Left forelimb (tissue), 1 donor: ENCODE measurements at regions not wholly inside any gene's neighbourhood (a gene's known extent, or its start where the extent isn't known, plus 50 kb on each side); places are given as distances from the start of the nearest gene placed in this dataset.

Source experiments
- DNase-seq: peaks from one replicate; pipeline ENCODE4 v3.0.0-alpha.2; 2018; ENCODE audit warnings: low spot score

DNA sequence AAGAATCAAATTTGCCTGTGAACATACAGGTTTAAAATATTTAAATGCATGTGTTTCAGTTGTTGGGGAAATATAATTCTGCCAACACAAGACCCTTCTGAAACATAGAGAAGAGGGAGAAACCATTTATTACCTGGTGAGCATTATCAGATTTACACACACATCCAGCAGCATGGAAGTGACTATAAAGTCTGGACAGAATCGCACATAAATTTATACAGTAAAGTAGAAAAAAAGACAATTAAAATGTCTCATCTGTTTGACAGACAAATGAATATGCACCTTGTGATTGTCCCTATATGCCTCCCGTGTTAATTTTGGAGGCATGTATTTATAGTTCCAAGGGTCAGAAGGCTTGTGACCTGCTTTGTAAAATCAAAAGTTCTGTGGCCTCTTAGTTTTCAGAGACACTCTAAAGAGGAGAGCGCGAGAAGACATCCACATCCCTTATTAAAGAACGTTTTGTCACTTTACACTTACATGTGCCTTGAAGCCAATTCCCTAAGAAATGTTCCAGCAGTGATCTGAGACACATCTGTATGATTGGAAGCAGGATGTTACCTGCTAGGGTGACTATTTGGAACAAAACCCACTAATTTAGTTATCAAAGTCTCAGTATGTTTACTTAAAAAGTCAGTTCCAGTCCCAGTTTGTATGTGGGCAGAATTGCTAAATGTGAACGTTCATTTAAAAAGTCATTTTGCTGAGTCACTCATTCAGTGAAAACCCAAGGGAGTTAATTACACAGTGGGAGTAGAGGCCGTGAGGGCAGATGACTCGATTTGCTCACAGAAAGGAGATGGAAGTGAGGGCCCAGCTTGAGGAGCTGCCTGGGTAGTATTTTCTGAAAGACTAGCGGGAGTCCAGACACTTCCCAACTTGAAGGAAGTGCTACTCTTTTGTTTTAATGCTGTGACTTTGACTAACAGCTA lies 527.6 kb upstream of the MEX3C start:
- DNase-seq: no peak

DNA sequence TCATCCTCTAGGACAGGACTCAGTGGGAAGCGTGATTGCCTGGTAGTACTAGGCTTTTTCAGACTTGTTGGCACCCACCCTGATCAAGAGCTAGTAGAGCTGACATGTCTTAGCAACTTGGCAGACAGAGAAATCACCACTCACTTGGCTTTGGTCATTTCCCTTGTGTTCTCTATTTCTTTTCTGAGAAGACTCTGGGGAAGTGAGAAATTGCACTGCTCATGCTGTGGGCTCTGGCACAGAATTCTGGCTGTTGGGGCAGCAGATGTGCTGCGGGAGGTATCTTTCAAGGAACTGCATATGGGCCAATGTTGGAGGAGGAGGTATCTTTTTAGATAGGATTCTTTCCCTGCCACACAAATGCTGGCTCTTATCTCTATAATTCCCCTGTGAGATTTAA lies 529.1 kb upstream of the MEX3C start:
- no peak for DNase-seq

GRCh38 chr18:51727780-51728179 lies 530.3 kb upstream of the MEX3C start:
- no peak for DNase-seq

DNA sequence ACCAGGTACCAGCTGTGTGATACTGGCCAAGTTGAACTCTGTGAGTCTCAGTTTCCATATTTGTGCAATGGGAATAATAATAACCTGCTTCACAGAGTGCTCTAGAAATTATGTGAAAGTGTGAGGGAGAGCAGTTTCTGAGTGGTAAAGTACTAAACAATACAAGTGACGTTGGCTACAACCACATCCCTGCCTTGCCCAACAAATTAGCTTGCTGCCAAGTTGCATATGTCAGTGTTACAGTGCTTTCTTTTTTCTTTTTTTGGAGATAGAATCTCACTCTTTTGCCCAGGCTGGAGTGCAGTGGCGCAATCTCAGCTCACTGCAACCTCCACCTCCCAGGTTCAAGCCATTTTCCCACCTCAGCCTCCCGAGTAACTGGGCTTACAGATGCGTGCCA lies 533.6 kb upstream of the MEX3C start:
- DNase-seq: no peak

- DNase-seq: no peak
Measured at GRCh38 chr18:51734576-51734975, 537.1 kb upstream of the MEX3C start.

DNA sequence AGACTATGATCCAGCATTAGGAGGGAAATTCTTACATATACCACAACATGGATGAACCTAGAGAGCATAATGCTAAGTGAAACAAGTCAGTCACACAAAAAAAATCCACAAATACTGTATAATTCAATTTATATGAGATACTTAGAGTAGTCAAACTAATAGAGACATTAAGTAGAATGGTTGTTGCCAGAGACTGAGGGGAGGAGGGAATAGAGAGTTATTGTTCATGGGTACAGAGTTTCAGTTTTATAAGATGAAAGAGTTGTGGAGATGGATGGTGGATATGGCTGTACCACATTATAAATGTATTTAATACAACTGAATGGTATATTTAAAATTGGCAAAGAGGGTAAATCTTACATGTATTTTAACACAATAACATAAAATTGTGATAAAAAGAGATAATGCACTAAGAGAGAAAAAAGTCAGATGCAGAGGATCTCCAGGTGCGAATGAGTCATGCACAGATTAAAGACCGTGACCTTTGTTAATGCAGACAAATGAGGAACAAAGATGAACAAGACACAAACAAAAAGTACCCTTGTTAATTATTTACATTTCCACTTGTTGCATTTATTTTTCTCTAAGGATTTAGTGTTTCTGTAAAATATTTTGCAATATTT lies 541.7 kb upstream of the MEX3C start:
- no peak for DNase-seq

DNA sequence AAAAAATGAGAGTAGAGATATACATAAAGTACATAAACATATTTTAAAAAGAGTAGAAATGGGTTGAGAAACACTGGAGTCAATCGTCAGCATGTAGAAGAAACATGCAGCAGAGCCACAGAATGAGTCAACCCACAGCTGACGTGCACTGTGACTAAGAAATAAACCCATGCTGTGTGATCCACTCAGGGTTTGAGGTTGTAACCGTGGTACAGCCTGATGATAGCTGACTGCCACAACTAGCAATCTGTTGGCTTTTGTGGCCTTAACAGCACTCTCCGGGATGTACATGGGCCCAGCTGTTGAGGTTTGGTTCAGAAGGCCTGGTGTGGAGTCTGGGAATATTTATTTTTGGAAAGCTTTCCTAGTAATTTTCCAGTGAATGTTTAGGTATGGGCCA lies 554.4 kb upstream of the MEX3C start:
- DNase-seq: no peak

DNA sequence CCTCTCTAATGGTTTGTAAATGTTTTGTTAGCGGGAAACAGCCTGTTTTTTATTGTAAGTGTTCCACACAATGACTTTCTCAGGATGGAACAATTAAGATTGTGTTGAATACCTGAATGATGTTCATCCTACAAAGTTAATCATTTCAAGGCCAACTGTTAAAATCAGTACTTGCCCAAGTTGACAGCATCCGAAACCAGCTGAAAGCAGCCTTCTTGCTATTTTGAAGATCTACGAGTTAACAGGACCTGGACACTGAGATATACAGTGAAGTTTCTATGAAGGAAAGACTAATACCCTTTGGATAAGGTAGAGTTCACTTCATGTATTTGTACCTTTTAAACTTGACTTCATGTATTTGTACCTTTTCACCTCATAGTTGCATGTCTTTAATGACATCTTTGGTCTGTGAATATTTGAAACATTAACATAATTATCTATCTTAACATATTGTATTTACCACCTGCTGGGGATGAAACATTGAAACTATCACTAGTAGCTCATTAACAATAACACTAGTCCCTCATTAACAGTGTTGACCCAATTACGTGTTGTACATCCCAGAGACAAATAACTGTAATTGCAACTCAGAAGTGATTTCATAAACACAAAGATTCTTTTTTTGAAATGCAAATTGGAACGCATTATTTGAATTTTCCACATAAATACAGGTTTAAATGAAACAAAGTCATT lies 556.0 kb upstream of the MEX3C start:
- no peak for DNase-seq

DNA sequence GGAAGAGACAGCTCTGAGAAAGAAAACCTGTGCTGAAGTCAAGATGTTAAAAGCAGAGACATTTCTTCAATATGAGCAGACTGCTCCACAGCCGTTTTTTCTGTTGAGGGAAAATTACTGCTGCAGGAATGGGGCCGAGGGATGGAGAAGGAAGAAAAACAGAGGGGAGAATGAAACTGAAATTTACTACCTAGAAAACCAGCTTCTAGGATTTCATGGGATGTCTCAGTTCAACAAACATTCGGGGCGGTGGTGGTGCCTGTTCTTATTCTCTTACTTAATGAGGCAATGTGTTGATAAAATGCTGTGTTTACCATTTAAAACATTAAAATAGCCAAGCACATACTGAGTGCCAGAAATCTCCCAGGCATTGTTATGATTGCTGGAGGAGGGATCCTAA lies 557.1 kb upstream of the MEX3C start:
- no peak for DNase-seq

- DNase-seq: no peak
Measured at GRCh38 chr18:51757255-51757924, 559.9 kb upstream of the MEX3C start.

- DNase-seq: no peak
Measured at GRCh38 chr18:51762373-51762772, 564.9 kb upstream of the MEX3C start.

DNA sequence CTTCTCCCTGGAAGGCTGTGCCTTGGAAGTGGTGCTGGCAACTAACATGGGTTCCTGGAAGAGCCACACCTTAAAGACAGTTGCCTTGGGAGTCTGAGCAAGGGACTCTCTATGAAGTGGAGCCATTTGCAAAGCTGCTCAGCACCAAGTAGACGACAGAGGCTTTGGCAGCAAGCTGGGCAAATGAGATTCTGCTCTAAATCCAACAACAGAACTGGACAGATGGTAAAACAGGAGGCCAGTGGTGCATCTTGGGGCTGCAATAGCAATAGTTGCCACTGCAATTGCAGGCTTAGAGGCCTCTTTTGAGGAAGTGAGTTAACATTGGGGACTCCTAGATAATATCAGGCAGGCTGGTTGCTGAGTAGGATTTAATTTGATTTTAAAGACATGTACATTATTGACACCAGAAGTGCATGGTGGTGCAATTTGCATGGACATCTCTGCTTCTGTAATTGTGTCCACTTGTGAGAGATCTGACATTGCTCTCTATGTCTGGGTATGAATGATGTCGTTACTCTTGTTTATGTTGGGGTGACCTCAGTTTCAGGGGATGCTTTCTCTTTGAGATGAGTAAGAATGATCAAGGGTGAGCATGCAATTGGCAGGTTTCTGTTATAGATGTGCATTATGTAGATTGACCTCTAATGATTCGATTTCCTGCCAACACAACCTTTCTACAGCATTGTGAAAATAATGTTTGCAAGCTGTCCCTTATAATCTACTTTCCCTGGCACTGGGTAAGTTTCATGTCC lies 568.3 kb upstream of the MEX3C start:
- DNase-seq: no peak

- DNase-seq: no peak
Measured at GRCh38 chr18:51767293-51767692, 569.8 kb upstream of the MEX3C start.

DNA sequence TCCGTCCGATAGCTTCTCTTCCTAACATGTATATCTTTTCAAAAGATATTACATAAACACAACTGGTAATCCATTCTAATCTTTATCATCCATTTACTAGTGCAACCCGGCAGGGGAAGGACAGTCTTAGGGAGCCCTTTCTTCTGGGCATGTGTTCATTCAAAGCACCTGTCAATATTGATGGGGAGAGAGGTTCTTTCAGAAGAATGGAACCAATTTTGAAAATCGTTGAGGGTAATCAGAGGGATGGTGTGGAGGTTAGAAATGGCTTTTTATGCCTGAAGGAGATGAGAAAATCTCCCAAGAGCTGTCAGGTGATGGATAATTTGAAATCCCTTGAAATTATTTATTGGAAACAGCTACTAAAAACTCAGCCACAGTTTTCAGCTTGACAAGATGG lies 561.9 kb upstream of the DCC start:
- DNase-seq: no peak

DNA sequence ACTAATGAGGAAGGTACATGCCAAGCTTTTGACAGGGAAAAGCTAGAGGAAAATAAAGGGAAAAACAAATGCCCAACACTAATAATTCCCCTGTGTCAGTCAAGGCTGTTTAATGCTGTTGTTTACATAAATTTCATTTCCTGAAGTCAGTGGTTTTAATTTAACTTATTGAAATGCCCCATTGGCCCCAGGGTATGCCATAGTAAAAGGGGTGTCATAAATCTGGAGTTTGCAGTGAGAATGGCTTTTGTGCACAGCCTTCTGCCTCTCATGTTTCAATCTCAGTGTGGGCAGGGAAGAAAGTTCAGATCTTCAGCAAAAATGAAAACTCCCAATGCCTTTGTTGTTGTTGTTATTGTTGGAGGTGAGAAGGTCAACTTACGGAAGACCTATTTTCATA lies 550.1 kb upstream of the DCC start:
- DNase-seq: no peak

DNA sequence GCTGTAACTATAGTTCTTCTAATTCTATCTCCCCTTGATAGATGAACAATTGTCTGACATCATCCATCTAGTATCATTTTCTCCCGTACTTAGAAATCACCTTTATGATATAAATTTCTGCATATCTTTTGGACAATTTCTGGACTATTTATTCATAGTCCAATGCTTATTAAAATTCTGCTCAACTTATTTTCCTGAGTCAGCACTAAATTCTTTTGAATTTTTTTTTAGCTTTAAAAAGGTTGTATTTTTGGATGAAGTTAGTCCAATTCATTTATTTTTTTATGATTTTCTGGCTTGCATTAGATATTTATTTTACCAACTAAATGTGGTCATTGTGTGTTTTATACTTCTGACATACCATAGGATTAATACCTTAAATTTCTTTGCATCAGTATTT lies 538.5 kb upstream of the DCC start:
- no peak for DNase-seq

DNA sequence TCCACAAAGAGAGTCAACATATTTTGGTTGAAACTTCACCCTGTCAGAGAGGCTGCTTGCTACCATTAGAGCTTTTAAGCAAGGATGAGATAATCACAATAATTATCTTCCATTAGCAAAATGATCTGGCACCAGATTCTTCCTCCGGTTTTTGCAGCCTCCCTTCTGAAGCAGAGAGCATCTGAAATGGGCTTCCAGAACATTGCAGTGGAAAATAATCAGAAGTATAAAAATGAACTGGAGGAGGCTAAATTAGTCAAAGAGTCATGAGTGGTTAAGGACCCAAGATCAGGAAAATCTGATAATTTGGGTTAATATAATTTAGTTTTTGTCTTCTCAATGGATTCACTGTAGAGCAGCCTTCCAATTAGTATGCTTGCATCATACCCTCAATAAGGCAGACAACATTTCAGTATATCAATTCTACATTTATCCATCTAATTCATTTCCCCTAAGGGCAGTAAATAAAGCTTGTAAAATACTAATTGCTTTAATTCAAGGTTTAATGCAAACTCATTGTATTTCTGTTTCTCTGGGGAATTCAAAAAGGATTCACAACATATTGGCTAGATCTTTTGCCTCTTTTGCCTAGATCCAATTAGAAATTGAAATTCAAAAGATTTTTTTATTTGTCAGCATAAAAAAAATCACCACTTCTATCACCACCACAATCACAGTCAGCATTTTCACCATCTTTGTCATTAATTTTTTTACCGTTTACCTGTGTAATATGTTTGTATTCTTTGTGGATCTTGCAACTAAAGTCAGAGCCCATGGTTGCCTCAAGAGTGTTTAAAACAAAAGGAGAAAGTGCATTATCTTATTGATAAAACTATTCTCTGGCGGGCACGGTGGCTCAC lies 537.2 kb upstream of the DCC start:
- no peak for DNase-seq

GRCh38 chr18:51807336-51807735 lies 532.7 kb upstream of the DCC start:
- no peak for DNase-seq

- DNase-seq: no peak
Measured at GRCh38 chr18:51811883-51812282, 528.1 kb upstream of the DCC start.

GRCh38 chr18:51813740-51814139 lies 526.3 kb upstream of the DCC start:
- no peak for DNase-seq

DNA sequence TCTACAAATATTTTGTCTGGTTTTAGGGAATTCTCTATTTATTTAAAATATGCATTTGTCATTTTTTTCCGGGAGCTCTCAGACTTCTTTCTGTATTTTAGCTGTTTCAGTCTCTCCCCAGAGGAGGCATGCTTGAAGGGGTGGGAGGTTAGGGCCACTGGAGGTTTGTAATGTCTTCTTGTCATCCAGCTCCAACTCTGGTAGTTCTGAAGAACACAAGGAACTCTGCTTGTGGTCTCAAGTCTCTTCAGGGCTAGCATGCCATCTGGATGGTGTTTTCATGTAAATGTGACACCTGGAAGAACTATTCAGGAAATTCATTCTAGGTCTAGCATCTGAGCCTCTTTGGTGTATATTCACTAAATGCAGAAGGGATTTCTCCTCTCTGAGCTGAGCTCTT lies 518.4 kb upstream of the DCC start:
- no peak for DNase-seq
